ENCODE measurements at regions not wholly inside any gene's neighbourhood (a gene's known extent, or its start where the extent isn't known, plus 50 kb on each side); places are given as distances from the start of the nearest gene placed in this dataset.
"Not testable (repeated sequence)": the region's sequence is repeated elsewhere in the genome, so short reads cannot be mapped to it uniquely, and the experiment has no call there.

DNA sequence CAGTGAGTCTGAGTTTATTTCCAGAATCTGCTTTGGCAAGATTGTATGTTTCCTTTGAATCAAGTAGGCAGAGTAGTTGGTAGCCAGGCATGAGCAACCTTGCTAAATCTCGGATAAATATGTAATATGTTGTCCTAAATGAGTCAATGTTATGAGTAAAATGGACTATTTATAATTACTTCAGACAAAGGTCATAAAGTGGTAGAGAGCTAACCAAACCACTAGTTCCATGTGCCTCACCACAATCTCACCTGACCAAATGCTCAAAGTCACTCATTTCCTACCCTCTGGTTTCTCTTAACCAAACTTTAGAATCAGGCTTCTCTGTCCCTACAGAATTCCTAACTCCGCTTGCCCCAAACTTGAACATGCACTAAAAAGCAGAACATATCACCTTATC lies 261.2 kb upstream of the FSIP2 start:
- DNase-seq (ENCODE audit: low read depth), result no peak
- H3K4me3 ChIP-seq (ENCODE audit: low read depth, low read length), result no peak overlapping the region
- TF ChIP-seq, protein P1, sequence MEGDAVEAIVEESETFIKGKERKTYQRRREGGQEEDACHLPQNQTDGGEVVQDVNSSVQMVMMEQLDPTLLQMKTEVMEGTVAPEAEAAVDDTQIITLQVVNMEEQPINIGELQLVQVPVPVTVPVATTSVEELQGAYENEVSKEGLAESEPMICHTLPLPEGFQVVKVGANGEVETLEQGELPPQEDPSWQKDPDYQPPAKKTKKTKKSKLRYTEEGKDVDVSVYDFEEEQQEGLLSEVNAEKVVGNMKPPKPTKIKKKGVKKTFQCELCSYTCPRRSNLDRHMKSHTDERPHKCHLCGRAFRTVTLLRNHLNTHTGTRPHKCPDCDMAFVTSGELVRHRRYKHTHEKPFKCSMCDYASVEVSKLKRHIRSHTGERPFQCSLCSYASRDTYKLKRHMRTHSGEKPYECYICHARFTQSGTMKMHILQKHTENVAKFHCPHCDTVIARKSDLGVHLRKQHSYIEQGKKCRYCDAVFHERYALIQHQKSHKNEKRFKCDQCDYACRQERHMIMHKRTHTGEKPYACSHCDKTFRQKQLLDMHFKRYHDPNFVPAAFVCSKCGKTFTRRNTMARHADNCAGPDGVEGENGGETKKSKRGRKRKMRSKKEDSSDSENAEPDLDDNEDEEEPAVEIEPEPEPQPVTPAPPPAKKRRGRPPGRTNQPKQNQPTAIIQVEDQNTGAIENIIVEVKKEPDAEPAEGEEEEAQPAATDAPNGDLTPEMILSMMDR (IDR thresholded peaks at IDR 0.05; ENCODE audit: insufficient read depth, low read depth, low read length), result no peak

DNA sequence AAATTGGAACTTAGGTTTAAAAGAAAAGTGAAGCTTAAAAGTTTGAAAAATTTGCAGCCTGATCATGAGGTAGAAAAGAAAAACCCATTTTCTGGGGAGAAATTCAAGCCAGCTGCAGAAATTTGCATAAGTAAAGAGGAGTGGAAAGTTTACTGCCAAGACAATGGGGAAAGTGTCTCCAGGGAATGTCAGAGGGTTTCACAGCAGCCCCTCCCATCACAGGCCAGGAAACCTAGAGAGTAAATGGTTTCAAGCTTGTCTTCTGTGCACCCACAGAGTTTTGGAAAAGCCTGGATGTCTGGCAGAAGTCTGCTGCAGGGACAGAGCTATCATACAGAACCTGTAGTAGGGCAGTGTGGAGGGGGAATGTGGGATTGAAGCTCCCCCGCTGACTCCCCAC lies 254.0 kb upstream of the FSIP2 start:
- no peak for DNase-seq (ENCODE audit: low read depth)
- H3K4me3 ChIP-seq (ENCODE audit: low read depth, low read length), result no peak overlapping the region
- TF ChIP-seq, protein P1 (IDR thresholded peaks at IDR 0.05; ENCODE audit: insufficient read depth, low read depth, low read length), result no peak

DNA sequence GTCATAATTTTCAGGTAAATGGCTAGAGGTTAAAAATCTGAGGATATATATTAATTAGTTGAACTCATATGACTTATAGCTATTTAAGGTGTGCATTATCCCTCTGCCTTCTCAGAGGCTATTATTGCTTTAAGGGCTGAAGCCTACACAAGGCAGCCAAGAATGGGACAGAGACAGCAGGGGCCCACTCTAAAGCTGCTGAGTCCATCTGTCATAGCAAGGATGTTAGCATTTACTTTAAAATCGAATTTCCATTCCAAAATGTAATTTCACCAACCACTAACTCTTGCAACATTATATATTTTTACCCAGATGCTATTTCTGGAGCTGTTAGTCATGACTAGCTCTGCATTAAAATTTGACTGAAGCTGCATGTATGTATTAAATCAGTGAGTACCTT lies 236.3 kb upstream of the FSIP2 start:
- no peak overlapping the region for H3K4me3 ChIP-seq (ENCODE audit: low read depth, low read length)
- no peak for DNase-seq (ENCODE audit: low read depth)
- TF ChIP-seq, protein P1 (IDR thresholded peaks at IDR 0.05; ENCODE audit: insufficient read depth, low read depth, low read length), result no peak

DNA sequence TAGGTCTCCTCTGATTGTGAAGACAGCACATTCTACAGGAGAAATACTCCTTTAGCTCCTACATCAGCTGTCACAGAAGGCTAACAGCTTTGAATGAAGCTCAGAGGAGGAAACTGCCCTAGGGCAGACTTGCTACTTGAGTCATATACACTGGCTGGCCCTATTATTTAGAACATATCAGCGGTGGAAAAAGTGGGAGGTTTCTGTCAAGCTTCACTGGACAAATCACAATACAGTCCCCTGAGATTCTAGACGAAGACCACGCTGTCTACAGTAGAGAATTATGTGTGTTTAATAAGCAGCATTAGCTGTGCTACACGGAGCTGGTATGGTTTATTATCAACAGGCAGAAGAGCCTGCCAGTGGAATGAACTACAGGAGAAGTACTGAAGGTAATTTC lies 230.9 kb upstream of the FSIP2 start:
- H3K4me3 ChIP-seq (ENCODE audit: low read depth, low read length), result no peak overlapping the region
- TF ChIP-seq, protein P1 (IDR thresholded peaks at IDR 0.05; ENCODE audit: insufficient read depth, low read depth, low read length), result no peak
- no peak for DNase-seq (ENCODE audit: low read depth)

DNA sequence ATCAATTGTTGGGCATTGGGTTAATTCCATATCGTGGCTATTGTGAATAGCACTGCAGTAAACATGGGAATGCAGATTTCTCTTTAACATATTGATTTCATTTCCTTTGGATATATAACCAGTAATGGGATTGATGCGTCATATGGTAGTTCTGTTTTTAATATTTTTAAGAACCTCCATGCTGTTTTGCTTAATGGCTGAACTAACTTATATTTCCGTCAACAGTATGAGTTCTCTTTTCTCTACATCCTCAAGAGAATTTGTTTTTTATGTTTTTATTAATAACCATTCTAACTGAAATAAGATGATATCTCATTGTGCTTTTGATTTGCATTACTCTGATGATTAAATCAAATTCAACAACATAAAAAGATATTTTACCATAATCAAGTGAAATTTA lies 228.5 kb upstream of the FSIP2 start:
- no peak overlapping the region for H3K4me3 ChIP-seq (ENCODE audit: low read depth, low read length)
- DNase-seq (ENCODE audit: low read depth), result no peak
- TF ChIP-seq, protein P1 (IDR thresholded peaks at IDR 0.05; ENCODE audit: insufficient read depth, low read depth, low read length), result no peak

DNA sequence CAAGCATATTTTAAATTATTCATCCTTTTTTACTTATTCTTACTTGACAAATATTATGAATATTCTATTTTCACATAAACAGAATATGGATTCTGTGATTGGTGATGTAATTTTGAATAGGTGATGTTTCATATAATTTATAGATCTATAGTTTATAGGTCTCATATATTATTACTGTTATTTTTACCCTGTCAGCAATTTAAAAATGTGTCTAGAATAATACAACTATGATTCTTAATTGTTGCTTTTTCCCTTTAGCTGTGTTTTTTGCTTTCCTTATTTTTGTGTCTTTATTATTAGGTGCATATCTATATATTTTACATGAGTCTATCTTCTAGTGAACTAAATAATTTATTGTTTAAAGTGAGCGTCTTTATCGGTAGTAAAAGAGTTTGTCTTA lies 226.7 kb upstream of the FSIP2 start:
- H3K4me3 ChIP-seq (ENCODE audit: low read depth, low read length), result no peak overlapping the region
- DNase-seq (ENCODE audit: low read depth), result no peak
- TF ChIP-seq, protein P1 (IDR thresholded peaks at IDR 0.05; ENCODE audit: insufficient read depth, low read depth, low read length), result no peak

DNA sequence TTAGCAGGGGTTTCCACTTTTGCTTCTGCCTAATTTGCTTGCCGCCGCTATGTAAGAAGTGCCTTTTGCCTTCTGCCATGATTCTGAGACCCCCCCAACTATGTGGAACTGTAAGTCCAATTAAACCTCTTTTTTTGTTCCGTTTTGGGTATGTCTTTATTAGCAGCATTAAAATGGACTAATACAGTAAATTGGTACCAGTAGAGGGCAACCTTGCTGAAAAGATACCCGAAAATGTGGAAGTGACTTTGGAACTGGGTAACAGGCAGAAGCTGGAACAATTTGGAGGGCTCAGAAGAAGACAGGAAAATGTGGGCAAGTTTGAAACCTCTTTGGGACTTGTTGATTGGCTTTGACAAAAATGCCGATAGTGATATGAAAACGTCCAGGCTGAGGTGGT lies 216.1 kb upstream of the FSIP2 start:
- no peak for DNase-seq (ENCODE audit: low read depth)
- TF ChIP-seq, protein P1 (IDR thresholded peaks at IDR 0.05; ENCODE audit: insufficient read depth, low read depth, low read length), result no peak
- no peak overlapping the region for H3K4me3 ChIP-seq (ENCODE audit: low read depth, low read length)

DNA sequence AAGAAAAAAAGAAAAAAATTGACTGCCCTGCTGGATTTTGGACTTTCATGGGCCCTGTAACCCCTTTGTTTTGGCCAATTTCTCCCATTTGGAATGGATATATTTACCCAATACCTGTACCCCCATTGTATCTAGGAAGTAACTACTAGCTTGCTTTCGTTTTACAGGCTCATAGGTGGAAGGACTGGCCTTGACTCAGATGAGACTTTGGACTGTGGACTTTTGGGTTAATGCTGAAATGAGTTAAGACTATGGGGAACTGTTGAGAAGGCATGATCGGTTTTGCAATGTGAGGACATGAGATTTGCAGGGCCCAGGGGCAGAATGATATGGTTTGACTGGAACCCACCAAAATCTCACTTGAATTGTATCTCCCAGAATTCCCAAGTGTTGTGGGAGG lies 214.4 kb upstream of the FSIP2 start:
- H3K4me3 ChIP-seq (ENCODE audit: low read depth, low read length); DNase-seq (ENCODE audit: low read depth): not testable (repeated sequence)

Data from fibroblast of villous mesenchyme (primary cell).